ENCODE measurements at regions not wholly inside any gene's neighbourhood (a gene's known extent, or its start where the extent isn't known, plus 50 kb on each side); places are given as distances from the start of the nearest gene placed in this dataset.

DNA sequence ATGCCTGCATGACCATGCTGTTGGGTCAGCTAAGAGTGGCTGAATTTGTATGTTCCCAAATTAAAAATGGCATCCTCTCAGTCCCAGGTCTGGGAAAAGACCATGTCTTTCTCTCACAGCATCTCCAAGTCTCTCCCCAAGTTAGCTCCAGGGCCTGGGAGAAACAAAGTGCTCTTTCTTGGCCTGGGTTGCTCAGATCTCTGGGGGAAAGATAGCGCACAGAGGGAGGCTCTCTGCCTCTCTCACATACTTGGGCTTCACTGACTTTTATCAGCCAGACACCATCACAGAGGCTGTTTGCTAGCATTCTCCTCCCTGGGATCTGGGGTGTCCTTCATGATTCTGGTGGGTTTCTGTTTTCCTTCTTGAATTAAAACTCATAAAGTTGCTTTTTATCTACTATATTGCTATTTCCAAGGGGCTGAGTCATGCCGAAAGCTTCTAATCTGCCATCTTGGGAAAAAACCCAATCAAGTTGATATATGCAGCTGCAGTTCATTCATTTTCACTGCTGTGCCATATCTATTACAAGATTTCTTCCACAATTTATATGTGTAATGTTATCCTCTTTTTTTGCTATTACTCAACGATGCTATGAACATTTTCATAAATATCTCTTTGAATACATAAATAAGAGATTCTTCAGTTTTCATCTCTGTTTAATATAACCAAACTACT is 190.2 kb downstream of the MOXD1 start (continued):
- TF ChIP-seq, protein P1, sequence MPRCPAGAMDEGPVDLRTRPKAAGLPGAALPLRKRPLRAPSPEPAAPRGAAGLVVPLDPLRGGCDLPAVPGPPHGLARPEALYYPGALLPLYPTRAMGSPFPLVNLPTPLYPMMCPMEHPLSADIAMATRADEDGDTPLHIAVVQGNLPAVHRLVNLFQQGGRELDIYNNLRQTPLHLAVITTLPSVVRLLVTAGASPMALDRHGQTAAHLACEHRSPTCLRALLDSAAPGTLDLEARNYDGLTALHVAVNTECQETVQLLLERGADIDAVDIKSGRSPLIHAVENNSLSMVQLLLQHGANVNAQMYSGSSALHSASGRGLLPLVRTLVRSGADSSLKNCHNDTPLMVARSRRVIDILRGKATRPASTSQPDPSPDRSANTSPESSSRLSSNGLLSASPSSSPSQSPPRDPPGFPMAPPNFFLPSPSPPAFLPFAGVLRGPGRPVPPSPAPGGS (IDR thresholded peaks at IDR 0.05; ENCODE audit: borderline replicate concordance, insufficient read depth, low read depth, low read length, poor library complexity, severe bottlenecking), result no peak
- TF ChIP-seq HDGF (IDR thresholded peaks at IDR 0.05) (no peak), KLF5 (IDR thresholded peaks at IDR 0.05; ENCODE audit: partially characterized antibody) (no peak), RAD51 (IDR thresholded peaks at IDR 0.05) (no peak)

DNA sequence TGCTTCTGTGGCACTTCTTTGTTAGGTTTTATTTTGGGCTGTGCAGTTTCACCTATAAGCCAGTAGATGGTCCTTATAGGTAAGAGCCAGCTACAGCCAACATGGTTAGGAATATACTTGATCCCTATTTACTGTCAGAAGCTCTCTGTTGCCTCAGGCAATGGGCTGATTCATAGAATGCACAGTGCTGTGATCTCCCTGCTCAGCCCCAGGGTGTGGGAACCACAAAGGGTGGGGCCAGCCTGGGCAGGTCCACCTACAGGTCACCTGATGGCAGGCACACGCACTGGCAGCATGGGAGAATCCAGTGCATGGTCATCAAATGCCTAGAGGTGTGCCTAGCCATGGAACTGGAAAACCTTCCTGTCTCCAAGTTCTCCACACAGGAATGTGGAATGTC is 191.9 kb downstream of the MOXD1 start:
- BruUV-seq (replicated peaks), result no TSS peak
- peaks cover 0 to 1% of the 10 kb centered on the region in 2 experiments; a peak in 3 of 4 replicates for H3K27me3 ChIP-seq (replicated peaks in 1 of 2; ENCODE audit: control insufficient read depth in 2 of 2, insufficient read depth in 2 of 2, low read length in 1 of 2)
- no peak for ATAC-seq
- ChIA-PET CTCF (interaction anchor here (1.9 kb wide), 1 partner anchor 13 kb away, joined by 4 read pairs; no protein-coding TSS in a partner anchor), POLR2A (no interaction called here), SMC1A (ENCODE audit: uncharacterized antibody, unreplicated experiment) (no interaction called here), RAD21 (ENCODE audit: unreplicated experiment) (no interaction called here)
- H3K9me3 ChIP-seq (replicated peaks; ENCODE audit: control insufficient read depth, insufficient read depth, low read length), result no peaks in the 10 kb centered on the region
- no peak for DNase-seq (ENCODE audit: low read depth, low spot score)
- H2AFZ ChIP-seq (ENCODE audit: control insufficient read depth, low read depth, low read length), result no peak overlapping the region
- intact Hi-C loops (cut with micrococcal nuclease; ENCODE audit: unreplicated experiment) (no loop called here), in situ Hi-C loops (cut with MboI) (no loop called here)
- H3K79me2 ChIP-seq (ENCODE audit: control insufficient read depth, insufficient read depth, low read length), result no peaks in the 10 kb centered on the region
- 0% methylated on average over 1 of the region's 1 CpG for WGBS (ENCODE audit: insufficient coverage, insufficient replicate concordance, low lambda C conversion rate, missing lambda C conversion rate)
- no peaks in the 10 kb centered on the region for H4K20me1 ChIP-seq (ENCODE audit: control insufficient read depth, insufficient read depth)
- no peak overlapping the region for H3K4me2 ChIP-seq (ENCODE audit: control insufficient read depth, insufficient read depth)
- H3K4me3 ChIP-seq, result no peak overlapping the region
- no peaks in the 10 kb centered on the region for H3K36me3 ChIP-seq (ENCODE audit: control insufficient read depth in 2 of 2, insufficient read depth in 2 of 2, low read length in 1 of 2)
- FAIRE-seq, result no peak
- H3K27ac ChIP-seq (ENCODE audit: control insufficient read depth, insufficient read depth), result no peak overlapping the region
- H3K4me1 ChIP-seq (ENCODE audit: control insufficient read depth, insufficient read depth, low read length), result no peaks in the 10 kb centered on the region
- no peak overlapping the region for H3K9ac ChIP-seq (ENCODE audit: control insufficient read depth, insufficient read depth, low read length)
- no peak for TF ChIP-seq YY1 (IDR thresholded peaks at IDR 0.05; ENCODE audit: low read depth, low read length)
- no peak for TF ChIP-seq FOS (IDR thresholded peaks at IDR 0.05; ENCODE audit: borderline replicate concordance, extremely low read depth, insufficient read length)
- TF ChIP-seq ZSCAN29 (IDR thresholded peaks at IDR 0.05), result no peak
- TF ChIP-seq SMC3 (IDR thresholded peaks at IDR 0.05; ENCODE audit: borderline replicate concordance, low read length), result no peak
- no peak for TF ChIP-seq ETV6 (conservative IDR thresholded peaks at IDR 0.05 in 1 of 2, IDR thresholded peaks at IDR 0.05 in 1 of 2; ENCODE audit: borderline replicate concordance in 1 of 2, low read depth in 1 of 2)
- TF ChIP-seq GATAD2B (conservative IDR thresholded peaks at IDR 0.05; ENCODE audit: low read depth), result no peak
- TF ChIP-seq, protein P2, sequence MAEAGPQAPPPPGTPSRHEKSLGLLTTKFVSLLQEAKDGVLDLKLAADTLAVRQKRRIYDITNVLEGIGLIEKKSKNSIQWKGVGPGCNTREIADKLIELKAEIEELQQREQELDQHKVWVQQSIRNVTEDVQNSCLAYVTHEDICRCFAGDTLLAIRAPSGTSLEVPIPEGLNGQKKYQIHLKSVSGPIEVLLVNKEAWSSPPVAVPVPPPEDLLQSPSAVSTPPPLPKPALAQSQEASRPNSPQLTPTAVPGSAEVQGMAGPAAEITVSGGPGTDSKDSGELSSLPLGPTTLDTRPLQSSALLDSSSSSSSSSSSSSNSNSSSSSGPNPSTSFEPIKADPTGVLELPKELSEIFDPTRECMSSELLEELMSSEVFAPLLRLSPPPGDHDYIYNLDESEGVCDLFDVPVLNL (IDR thresholded peaks at IDR 0.05; ENCODE audit: low read depth, low read length), result no peak
- no peak for TF ChIP-seq GABPA (IDR thresholded peaks at IDR 0.05; ENCODE audit: low read depth)
- TF ChIP-seq EZH2 (IDR thresholded peaks at IDR 0.05; ENCODE audit: borderline replicate concordance, control insufficient read depth, low read depth, low read length), result no peak
- no peak for TF ChIP-seq SUZ12 (IDR thresholded peaks at IDR 0.05; ENCODE audit: unreplicated experiment)
- no peak for TF ChIP-seq NR2C1 (IDR thresholded peaks at IDR 0.05)
- no peak for TF ChIP-seq RAD51 (IDR thresholded peaks at IDR 0.05)
- TF ChIP-seq YBX1 (IDR thresholded peaks at IDR 0.05), result no peak
- TF ChIP-seq CREB1 (IDR thresholded peaks at IDR 0.05; ENCODE audit: low read depth), result no peak
- TF ChIP-seq TAF1 (IDR thresholded peaks at IDR 0.05; ENCODE audit: borderline replicate concordance, low read depth, low read length), result no peak
- TF ChIP-seq PAX8 (IDR thresholded peaks at IDR 0.05), result no peak
- no peak for TF ChIP-seq STAT1 (conservative IDR thresholded peaks at IDR 0.05)

All from GM12878 (cell line).